Endothelial cell of umbilical vein (primary cell): ENCODE measurements at regions not wholly inside any gene's neighbourhood (a gene's known extent, or its start where the extent isn't known, plus 50 kb on each side); places are given as distances from the start of the nearest gene placed in this dataset.

Experiments used
- BruUV-seq: library from RNA; stranded (reverse); fragments of 400-500 nt; replicated peaks from 2 replicates; lab custom pipeline; 2021; lab: Mats Ljungman, UMichigan
- CTCF ChIA-PET: fragments of 300-600, 350-600 bp; sonication (Branson Sonifier 250); formaldehyde crosslinking; loops from one replicate; lab custom pipeline; 2021; ENCODE audit warnings: antibody characterized with exemption, inconsistent platforms; lab: Charles Lee
- POLR2A ChIA-PET: fragments of 300-600, 350-600 bp; sonication (Branson Sonifier 250); formaldehyde crosslinking; loops from one replicate; lab custom pipeline; 2021; ENCODE audit warnings: antibody characterized with exemption, inconsistent platforms; lab: Charles Lee
- DNase-seq: peaks from one replicate; pipeline ENCODE4 v3.0.0-alpha.2; 2011; ENCODE audit warnings: low read depth, low spot score
- FAIRE-seq: peaks from 2 replicates; lab custom pipeline; 2011; peaks lifted over from hg19 to GRCh38; lab: Jason Lieb, UNC
- H2AFZ ChIP-seq: 2 replicates; pipeline ENCODE4 v1.6.0; 2012; ENCODE audit warnings: low read depth, low read length, control low read depth, inconsistent platforms
- H3K27ac ChIP-seq: 2 replicates; pipeline ENCODE4 v1.5.1; 2011; ENCODE audit warnings: low read depth, mild to moderate bottlenecking, control low read depth, low read length, moderate library complexity; ENCODE audit not compliant: insufficient read depth
- H3K27me3 ChIP-seq, 2 experiments: 2 replicates each; pipeline versions ENCODE4 v1.6.0 to v1.6.1; 2011; ENCODE audit warnings: low read length in 2 of 2, mixed read lengths in 1 of 2; ENCODE audit not compliant: control insufficient read depth in 2 of 2, insufficient read depth in 2 of 2
- H3K36me3 ChIP-seq, 2 experiments: 2 replicates in 1 of 2; 3 replicates in 1 of 2; pipeline ENCODE4 v1.5.1; 2011; ENCODE audit warnings: low read length in 2 of 2, mild to moderate bottlenecking in 1 of 2, moderate library complexity in 1 of 2; ENCODE audit not compliant: control insufficient read depth in 2 of 2, insufficient read depth in 2 of 2; ENCODE audit errors: extremely low read depth in 1 of 2
- H3K4me1 ChIP-seq: 3 replicates; pipeline ENCODE4 v1.5.1; 2011; ENCODE audit warnings: mild to moderate bottlenecking, low read length; ENCODE audit not compliant: control insufficient read depth, insufficient read depth; ENCODE audit errors: extremely low read depth
- H3K4me2 ChIP-seq: 2 replicates; pipeline ENCODE4 v1.6.1; 2011; ENCODE audit warnings: low read length, control low read depth, mixed read lengths; ENCODE audit not compliant: insufficient read depth
- H3K4me3 ChIP-seq, 3 experiments: fragments of 200-600 bp in 1 of 3; sonication (generic), shearing (Covaris generic) in 1 of 3; replicated peaks in 1 of 3; 2 replicates each; pipeline ENCODE4 v1.5.1; 2011 to 2016; ENCODE audit warnings: control low read depth in 3 of 3, low read length in 3 of 3, mild to moderate bottlenecking in 2 of 3, inconsistent platforms in 1 of 3, low read depth in 1 of 3, moderate library complexity in 1 of 3; ENCODE audit not compliant: insufficient read depth in 1 of 3
- H3K79me2 ChIP-seq: 2 replicates; pipeline ENCODE4 v1.6.0; 2012; ENCODE audit warnings: low read length, inconsistent platforms; ENCODE audit not compliant: control insufficient read depth, insufficient read depth
- H3K9ac ChIP-seq: replicated peaks from 2 replicates; pipeline ENCODE3; 2011; ENCODE audit warnings: low read length, control low read depth; ENCODE audit not compliant: insufficient read depth; ENCODE audit errors: extremely low read depth
- H3K9me1 ChIP-seq: replicated peaks from 3 replicates; pipeline ENCODE4 v1.6.0; 2011; ENCODE audit warnings: mild to moderate bottlenecking, low read length; ENCODE audit not compliant: control insufficient read depth, insufficient read depth; ENCODE audit errors: extremely low read depth
- H3K9me3 ChIP-seq: replicated peaks from 2 replicates; pipeline ENCODE4 v1.5.1; 2012; ENCODE audit warnings: low read length, inconsistent platforms; ENCODE audit not compliant: control insufficient read depth, insufficient read depth
- H4K20me1 ChIP-seq: replicated peaks from 2 replicates; pipeline ENCODE3; 2011; ENCODE audit warnings: mild to moderate bottlenecking, low read length; ENCODE audit not compliant: control insufficient read depth, insufficient read depth; ENCODE audit errors: extremely low read depth
- EZH2 ChIP-seq: IDR thresholded peaks from 2 replicates; pipeline ENCODE4 v1.6.1; 2012; ENCODE audit warnings: borderline replicate concordance, low read depth, mild to moderate bottlenecking, moderate library complexity, low read length, inconsistent platforms; ENCODE audit not compliant: severe bottlenecking
- FOS ChIP-seq: IDR thresholded peaks from 2 replicates; pipeline ENCODE4 v1.6.1; 2011; ENCODE audit warnings: mild to moderate bottlenecking, low read length, moderate library complexity, borderline replicate concordance; ENCODE audit not compliant: insufficient read depth
- JUN ChIP-seq: IDR thresholded peaks from 2 replicates; pipeline ENCODE4 v1.6.1; 2011; ENCODE audit warnings: borderline replicate concordance, low read depth; ENCODE audit not compliant: insufficient read length, insufficient read depth
- MYC ChIP-seq: IDR thresholded peaks from one replicate; pipeline ENCODE4 v1.6.1; 2011; ENCODE audit warnings: mild to moderate bottlenecking, low read depth, low read length
- POLR2A ChIP-seq: IDR thresholded peaks from 2 replicates; pipeline ENCODE4 v1.6.1; 2012; ENCODE audit warnings: low read depth, mild to moderate bottlenecking, control low read depth, low read length
- POLR2AphosphoS5 ChIP-seq: IDR thresholded peaks from 2 replicates; pipeline ENCODE4 v1.6.1; 2012; ENCODE audit warnings: low read depth, mild to moderate bottlenecking, control low read depth, low read length, moderate library complexity; ENCODE audit not compliant: insufficient read depth
- dilution Hi-C: fragments of 300-500 bp; cut with MboI; formaldehyde crosslinking; loops from one replicate; pipeline ENCODE4 v1.15.0; 2019; ENCODE audit warnings: low sequenced_read_pairs; ENCODE audit not compliant: extremely low pct_ligation_motif_present
- intact Hi-C: fragments of 100-400 bp; cut with micrococcal nuclease; formaldehyde crosslinking; loops from one replicate; pipeline ENCODE4 v1.10.0; 2022
- TF ChIP-seq, protein P1 (sequence below): IDR thresholded peaks from 2 replicates; pipeline ENCODE4 v1.6.1; 2011; ENCODE audit not compliant: insufficient read depth, insufficient read length
- TF ChIP-seq, protein P2 (sequence below), 2 donors: IDR thresholded peaks; 1 replicate in 1 of 2; 2 replicates in 1 of 2; pipeline ENCODE4 v1.5.1; 2011; ENCODE audit warnings: low read length in 2 of 2, mild to moderate bottlenecking in 2 of 2, moderate library complexity in 2 of 2, control low read depth in 1 of 2, inconsistent platforms in 1 of 2, low read depth in 1 of 2; ENCODE audit not compliant: insufficient read depth in 1 of 2; ENCODE audit errors: extremely low read depth in 1 of 2

DNA sequence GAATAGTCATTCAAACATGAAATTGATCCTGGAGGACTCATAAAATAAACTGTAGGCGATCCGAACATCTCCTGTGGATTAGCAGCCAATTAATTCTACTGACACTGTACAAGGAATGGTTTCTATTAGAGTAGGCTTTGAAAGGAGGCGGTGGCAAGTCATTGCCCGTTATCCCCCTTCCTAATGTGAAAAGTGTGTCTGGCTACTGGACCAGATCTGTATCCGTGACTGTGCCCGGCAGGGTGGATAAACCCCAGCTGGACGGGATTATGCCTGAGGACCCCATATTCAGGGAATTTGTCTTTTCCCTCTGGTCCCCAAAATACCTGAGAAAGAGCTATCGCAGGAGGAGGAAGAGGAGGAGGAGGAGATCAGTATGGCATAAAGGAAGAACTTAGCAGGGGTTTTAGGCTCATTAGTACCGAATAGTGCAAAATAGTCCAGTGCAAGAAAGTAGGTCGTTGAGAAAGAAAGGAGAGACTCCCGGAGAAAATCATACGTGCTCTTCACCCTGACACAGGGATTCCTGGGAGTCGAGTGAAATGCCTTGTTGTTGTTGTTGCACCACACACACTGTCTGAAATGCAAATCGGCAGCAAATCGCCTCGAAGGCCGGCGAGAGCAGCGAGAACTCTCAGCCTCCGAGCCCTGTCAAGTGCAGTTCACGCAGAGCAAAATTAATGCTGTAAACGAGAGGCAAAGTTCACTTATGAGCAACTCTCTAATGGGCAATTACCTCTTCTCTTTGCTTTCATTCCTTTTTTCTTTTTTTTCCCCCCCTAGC is 178.9 kb upstream of the ARID1B start:
- H3K4me3 ChIP-seq = no peak overlapping the region
- POLR2A ChIA-PET = no interaction called here
- H3K79me2 ChIP-seq = no peaks in the 10 kb centered on the region
- no peaks in the 10 kb centered on the region for H3K9me1 ChIP-seq
- BruUV-seq = no TSS peak
- dilution Hi-C loops = no loop called here
- H3K27ac ChIP-seq = no peak overlapping the region
- no peak for TF ChIP-seq EZH2
- TF ChIP-seq, protein P1, sequence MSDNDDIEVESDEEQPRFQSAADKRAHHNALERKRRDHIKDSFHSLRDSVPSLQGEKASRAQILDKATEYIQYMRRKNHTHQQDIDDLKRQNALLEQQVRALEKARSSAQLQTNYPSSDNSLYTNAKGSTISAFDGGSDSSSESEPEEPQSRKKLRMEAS = no peak
- TF ChIP-seq POLR2AphosphoS5 = no peak
- TF ChIP-seq FOS = no peak
- TF ChIP-seq JUN = no peak
- TF ChIP-seq MYC = no peak
- TF ChIP-seq, protein P2, sequence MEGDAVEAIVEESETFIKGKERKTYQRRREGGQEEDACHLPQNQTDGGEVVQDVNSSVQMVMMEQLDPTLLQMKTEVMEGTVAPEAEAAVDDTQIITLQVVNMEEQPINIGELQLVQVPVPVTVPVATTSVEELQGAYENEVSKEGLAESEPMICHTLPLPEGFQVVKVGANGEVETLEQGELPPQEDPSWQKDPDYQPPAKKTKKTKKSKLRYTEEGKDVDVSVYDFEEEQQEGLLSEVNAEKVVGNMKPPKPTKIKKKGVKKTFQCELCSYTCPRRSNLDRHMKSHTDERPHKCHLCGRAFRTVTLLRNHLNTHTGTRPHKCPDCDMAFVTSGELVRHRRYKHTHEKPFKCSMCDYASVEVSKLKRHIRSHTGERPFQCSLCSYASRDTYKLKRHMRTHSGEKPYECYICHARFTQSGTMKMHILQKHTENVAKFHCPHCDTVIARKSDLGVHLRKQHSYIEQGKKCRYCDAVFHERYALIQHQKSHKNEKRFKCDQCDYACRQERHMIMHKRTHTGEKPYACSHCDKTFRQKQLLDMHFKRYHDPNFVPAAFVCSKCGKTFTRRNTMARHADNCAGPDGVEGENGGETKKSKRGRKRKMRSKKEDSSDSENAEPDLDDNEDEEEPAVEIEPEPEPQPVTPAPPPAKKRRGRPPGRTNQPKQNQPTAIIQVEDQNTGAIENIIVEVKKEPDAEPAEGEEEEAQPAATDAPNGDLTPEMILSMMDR (IDR thresholded peaks at IDR 0.05; ENCODE audit: extremely low read depth in 1 of 2, insufficient read depth in 1 of 2, low read depth in 1 of 2, low read length in 2 of 2) = no peak
- TF ChIP-seq POLR2A = no peak
- no peak overlapping the region for H3K9ac ChIP-seq
- no peaks in the 10 kb centered on the region for H3K9me3 ChIP-seq
- no peaks in the 10 kb centered on the region for H3K27me3 ChIP-seq
- CTCF ChIA-PET = interaction anchor here (1.1 kb wide), 1 partner anchor 19 kb away, joined by 3 read pairs; no protein-coding TSS in a partner anchor
- DNase-seq (no peak), FAIRE-seq (no peak)
- no peak overlapping the region for H2AFZ ChIP-seq
- intact Hi-C loops = no loop called here
- H3K4me2 ChIP-seq = no peak overlapping the region
- no peaks in the 10 kb centered on the region for H3K36me3 ChIP-seq
- H3K4me1 ChIP-seq = no peaks in the 10 kb centered on the region
- H4K20me1 ChIP-seq = no peaks in the 10 kb centered on the region
